ENCODE measurements at regions not wholly inside any gene's neighbourhood (a gene's known extent, or its start where the extent isn't known, plus 50 kb on each side); places are given as distances from the start of the nearest gene placed in this dataset.

DNA sequence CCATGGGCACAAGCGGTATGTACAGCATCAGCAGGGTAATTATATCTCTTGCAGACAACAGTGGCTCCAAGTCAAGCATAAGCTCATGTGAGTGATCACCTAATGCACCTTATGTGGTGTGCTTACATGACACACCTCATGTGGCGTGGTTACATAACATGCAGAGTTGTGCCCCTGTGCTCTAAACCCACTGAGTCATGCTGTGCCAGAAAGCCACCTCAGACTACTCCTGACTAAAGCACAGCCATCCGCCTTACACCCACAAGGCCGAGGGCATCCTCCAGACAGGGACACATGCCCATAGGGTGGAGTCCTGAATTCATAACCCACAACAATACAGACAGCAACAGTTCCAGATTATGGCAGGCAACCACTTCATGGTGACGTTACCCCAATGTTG, 163.7 kb upstream of the SLC30A5 start:
- TF ChIP-seq, protein P1, sequence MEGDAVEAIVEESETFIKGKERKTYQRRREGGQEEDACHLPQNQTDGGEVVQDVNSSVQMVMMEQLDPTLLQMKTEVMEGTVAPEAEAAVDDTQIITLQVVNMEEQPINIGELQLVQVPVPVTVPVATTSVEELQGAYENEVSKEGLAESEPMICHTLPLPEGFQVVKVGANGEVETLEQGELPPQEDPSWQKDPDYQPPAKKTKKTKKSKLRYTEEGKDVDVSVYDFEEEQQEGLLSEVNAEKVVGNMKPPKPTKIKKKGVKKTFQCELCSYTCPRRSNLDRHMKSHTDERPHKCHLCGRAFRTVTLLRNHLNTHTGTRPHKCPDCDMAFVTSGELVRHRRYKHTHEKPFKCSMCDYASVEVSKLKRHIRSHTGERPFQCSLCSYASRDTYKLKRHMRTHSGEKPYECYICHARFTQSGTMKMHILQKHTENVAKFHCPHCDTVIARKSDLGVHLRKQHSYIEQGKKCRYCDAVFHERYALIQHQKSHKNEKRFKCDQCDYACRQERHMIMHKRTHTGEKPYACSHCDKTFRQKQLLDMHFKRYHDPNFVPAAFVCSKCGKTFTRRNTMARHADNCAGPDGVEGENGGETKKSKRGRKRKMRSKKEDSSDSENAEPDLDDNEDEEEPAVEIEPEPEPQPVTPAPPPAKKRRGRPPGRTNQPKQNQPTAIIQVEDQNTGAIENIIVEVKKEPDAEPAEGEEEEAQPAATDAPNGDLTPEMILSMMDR (IDR thresholded peaks at IDR 0.05), result no peak
- TF ChIP-seq POLR2A (IDR thresholded peaks at IDR 0.05), result no peak

Measured in gastroesophageal sphincter (tissue), 3 donors.